Mucosa of rectum (tissue), 2 donors: ENCODE measurements at regions not wholly inside any gene's neighbourhood (a gene's known extent, or its start where the extent isn't known, plus 50 kb on each side); places are given as distances from the start of the nearest gene placed in this dataset.

Experiments used
- H3K27ac ChIP-seq, 2 donors: one replicate each; pipeline ENCODE4 v1.7.0; 2013; ENCODE audit warnings: inconsistent platforms in 2 of 2, low read depth in 2 of 2, low read length in 2 of 2
- H3K27me3 ChIP-seq, 2 donors: one replicate each; pipeline ENCODE4 v1.7.0; 2013; ENCODE audit warnings: low read length in 2 of 2; ENCODE audit not compliant: control insufficient read depth in 2 of 2, insufficient read depth in 2 of 2
- H3K36me3 ChIP-seq, 2 donors: one replicate each; pipeline ENCODE4 v1.7.0; 2013; ENCODE audit warnings: low read length in 2 of 2; ENCODE audit not compliant: control insufficient read depth in 2 of 2, insufficient read depth in 2 of 2
- H3K4me1 ChIP-seq, 2 donors: one replicate each; pipeline ENCODE4 v1.7.0; 2013; ENCODE audit warnings: low read length in 2 of 2, mild to moderate bottlenecking in 1 of 2; ENCODE audit not compliant: control insufficient read depth in 2 of 2, insufficient read depth in 2 of 2
- H3K4me3 ChIP-seq, 2 donors: one replicate each; pipeline ENCODE4 v1.7.0; 2013; ENCODE audit warnings: low read length in 2 of 2
- H3K9ac ChIP-seq, 2 donors: one replicate each; pipeline ENCODE4 v1.7.0; 2013; ENCODE audit warnings: low read length in 2 of 2, low read depth in 1 of 2, mild to moderate bottlenecking in 1 of 2
- H3K9me3 ChIP-seq, 2 donors: one replicate each; pipeline ENCODE4 v1.7.0; 2013; ENCODE audit warnings: low read length in 2 of 2; ENCODE audit not compliant: control insufficient read depth in 2 of 2
- donor health status: healthy.
- donor health status: Normal muscosa, but diverticular disease.

DNA sequence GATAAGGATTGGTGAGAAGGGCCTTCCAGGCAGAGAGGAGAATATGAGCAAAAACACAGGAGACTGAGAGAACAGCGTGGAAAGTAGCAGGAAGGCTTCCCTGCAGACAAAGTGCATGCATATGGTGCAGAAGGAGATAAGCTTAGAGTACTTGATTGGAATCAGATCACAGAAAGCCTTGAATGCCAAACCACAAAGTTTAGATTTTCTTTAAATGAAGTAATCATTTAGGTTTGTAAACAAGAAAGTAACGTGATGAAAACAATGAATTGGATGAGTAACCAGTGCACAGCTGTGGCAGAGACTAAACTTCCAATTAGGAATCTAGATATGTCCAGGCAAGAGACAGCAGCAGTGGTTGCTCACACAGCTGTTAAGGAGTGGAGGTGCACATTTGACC, 83.8 kb upstream of the C1QTNF7 start:
- Histone ChIP-seq H3K27ac (no peak overlapping the region), H3K4me1 (no peaks in the 10 kb centered on the region), H3K9me3 (no peaks in the 10 kb centered on the region), H3K9ac (no peak overlapping the region), H3K36me3 (no peaks in the 10 kb centered on the region), H3K27me3 (no peaks in the 10 kb centered on the region), H3K4me3 (no peak overlapping the region)

DNA sequence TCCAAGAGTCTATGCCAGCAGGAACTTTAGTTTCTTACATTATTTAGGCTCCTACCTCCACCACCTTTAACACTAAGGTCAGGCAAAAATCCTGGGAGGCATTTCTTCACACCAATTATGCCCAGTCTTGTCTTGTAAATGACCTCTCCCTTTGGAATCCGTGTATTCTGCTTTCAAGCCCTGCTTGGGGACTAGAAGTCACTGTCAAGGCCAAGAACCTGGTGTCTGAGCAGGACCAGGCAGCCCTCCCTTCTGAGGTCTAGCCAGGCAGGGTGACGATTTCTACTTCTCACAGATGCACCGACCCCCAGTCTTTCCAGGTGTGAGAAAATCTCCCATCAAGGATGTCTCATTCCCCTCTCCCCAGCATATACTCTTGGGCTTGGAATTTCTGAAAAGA, 82.7 kb upstream of the C1QTNF7 start:
- Histone ChIP-seq H3K9ac (no peak overlapping the region), H3K4me3 (no peak overlapping the region), H3K27me3 (no peaks in the 10 kb centered on the region), H3K9me3 (no peaks in the 10 kb centered on the region), H3K36me3 (no peaks in the 10 kb centered on the region), H3K27ac (no peak overlapping the region), H3K4me1 (no peaks in the 10 kb centered on the region)

DNA sequence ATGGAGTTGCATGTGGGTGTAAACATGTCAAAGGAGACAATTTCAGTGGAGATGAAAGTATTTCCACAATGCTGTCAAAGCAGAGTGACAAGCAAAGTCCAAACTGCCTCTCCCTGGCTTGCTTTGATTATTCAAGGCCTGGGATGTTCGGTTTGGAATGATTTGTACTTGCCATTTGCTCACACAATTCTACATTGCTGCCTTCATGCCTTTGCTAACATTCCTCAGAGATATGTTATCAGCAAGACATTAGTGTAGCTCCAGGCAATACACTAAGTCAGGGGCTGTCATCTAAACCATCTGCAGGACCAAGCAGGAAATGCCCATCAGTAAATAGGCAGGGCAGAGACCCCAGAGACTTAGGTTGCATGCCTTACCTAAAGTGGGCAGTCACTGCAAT, 79.6 kb upstream of the C1QTNF7 start:
- Histone ChIP-seq H3K9me3 (no peaks in the 10 kb centered on the region), H3K36me3 (no peaks in the 10 kb centered on the region), H3K9ac (no peak overlapping the region), H3K4me1 (no peaks in the 10 kb centered on the region), H3K4me3 (no peak overlapping the region), H3K27ac (no peak overlapping the region), H3K27me3 (no peaks in the 10 kb centered on the region)

DNA sequence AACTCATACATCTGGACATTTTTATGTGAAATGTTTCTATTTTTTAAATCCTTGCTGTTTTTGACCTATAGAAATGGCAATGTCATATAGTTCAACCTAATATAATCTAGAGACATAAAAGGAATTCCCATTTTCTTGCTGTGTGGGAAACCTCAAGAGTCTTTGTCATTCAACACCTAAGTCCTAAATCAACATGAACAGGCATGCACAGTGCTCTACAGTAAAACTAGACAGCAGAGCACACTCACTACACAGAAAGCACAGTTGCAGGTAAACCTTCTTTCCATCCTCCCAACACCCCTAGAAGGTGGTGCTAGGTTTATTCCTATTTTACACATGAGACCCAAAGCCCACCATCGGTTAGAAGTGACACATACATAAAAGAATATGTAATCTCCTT, 79.1 kb upstream of the C1QTNF7 start:
- Histone ChIP-seq H3K9ac (no peak overlapping the region), H3K27ac (no peak overlapping the region), H3K36me3 (no peaks in the 10 kb centered on the region), H3K4me1 (no peaks in the 10 kb centered on the region), H3K4me3 (no peak overlapping the region), H3K9me3 (no peaks in the 10 kb centered on the region), H3K27me3 (no peaks in the 10 kb centered on the region)

DNA sequence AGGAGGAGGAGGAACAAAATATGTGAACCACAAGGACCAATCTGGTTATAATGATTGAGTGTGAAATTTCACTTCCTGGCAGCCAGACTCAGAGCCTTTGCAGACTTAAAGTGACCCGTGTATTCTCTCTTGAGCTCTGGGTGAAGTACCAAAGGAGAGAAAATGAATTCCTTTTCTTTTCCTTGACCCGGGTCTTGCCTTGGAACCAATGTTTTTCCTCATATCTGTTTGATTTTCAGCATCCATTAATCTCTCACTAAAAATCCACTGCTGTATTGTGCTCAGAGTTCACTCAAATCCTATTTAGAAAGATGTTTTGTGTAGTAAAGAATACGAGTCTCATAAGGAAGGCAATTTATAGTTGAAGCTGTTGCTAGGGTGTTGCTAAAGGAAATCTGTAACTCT, 78.3 kb upstream of the C1QTNF7 start:
- no peak overlapping the region for H3K9ac ChIP-seq
- no peaks in the 10 kb centered on the region for H3K27me3 ChIP-seq
- no peaks in the 10 kb centered on the region for H3K9me3 ChIP-seq
- H3K4me3 ChIP-seq = no peak overlapping the region
- no peaks in the 10 kb centered on the region for H3K36me3 ChIP-seq
- no peaks in the 10 kb centered on the region for H3K4me1 ChIP-seq
- H3K27ac ChIP-seq = no peak overlapping the region

DNA sequence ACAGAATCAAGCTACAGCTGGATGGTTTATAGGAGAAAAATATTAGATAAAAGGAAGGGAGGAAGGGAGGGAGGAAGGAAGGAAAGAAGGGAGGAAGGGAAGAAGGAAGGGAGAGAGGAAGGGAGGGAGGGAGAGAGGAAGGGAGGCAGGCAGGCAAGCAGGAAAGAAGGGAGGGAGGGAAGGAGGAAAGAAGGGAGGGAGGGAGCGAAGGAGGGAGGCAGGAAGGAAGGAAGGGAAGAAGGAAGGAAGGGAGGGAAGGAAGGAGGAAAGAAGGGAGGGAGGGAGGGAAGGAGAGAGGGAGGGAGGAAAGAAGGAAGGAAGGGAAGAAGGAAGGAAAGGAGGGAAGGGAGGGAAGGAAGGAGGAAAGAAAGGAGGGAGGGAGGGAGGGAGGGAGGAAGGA, 77.9 kb upstream of the C1QTNF7 start:
- Histone ChIP-seq H3K9ac (no peak overlapping the region), H3K9me3 (no peaks in the 10 kb centered on the region), H3K27ac (no peak overlapping the region), H3K4me3 (no peak overlapping the region), H3K4me1 (no peaks in the 10 kb centered on the region), H3K36me3 (no peaks in the 10 kb centered on the region), H3K27me3 (no peaks in the 10 kb centered on the region)

DNA sequence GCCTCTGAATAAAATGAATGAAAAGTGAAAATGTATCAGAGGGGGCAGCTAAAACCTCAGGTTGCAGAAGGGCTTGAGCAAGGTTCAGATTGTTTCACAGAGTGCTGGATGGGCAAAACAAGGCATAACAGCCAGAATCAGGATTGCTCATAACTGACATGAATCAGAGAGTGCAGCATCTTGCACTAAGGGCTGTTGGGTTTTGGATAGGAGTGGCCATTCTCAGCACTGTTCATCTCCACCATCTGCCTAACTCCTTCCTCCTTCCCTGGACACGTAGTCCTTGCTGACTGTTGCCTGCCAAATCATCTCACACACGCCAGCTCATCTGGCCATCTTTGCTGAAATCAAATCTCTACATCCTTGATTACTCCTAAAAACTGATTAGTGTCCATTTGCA, 75.3 kb upstream of the C1QTNF7 start:
- Histone ChIP-seq H3K27ac (no peak overlapping the region), H3K4me3 (no peak overlapping the region), H3K36me3 (no peaks in the 10 kb centered on the region), H3K9me3 (no peaks in the 10 kb centered on the region), H3K4me1 (no peaks in the 10 kb centered on the region), H3K27me3 (no peaks in the 10 kb centered on the region), H3K9ac (no peak overlapping the region)

DNA sequence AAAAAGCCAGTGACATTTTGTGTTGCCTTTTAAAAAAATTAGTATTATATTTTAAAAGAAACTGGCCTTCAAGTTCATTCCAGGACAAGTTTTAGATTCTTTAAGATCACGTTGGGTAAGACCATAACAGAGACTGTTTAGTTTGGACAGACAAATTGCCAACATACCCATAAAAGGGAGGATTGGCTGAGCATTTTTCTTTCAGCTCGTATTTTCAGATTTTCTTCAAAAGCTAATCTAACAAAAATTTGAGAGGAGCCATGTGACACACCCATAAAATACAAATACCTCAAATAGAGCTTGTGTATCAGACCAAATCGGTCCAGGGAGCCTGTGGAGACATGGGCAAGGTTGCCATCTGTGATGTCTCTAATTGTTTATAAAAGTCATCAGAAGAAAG, 74.6 kb upstream of the C1QTNF7 start:
- no peak overlapping the region for H3K27ac ChIP-seq
- no peaks in the 10 kb centered on the region for H3K9me3 ChIP-seq
- no peaks in the 10 kb centered on the region for H3K27me3 ChIP-seq
- H3K9ac ChIP-seq = no peak overlapping the region
- no peaks in the 10 kb centered on the region for H3K4me1 ChIP-seq
- no peak overlapping the region for H3K4me3 ChIP-seq
- H3K36me3 ChIP-seq = no peaks in the 10 kb centered on the region

DNA sequence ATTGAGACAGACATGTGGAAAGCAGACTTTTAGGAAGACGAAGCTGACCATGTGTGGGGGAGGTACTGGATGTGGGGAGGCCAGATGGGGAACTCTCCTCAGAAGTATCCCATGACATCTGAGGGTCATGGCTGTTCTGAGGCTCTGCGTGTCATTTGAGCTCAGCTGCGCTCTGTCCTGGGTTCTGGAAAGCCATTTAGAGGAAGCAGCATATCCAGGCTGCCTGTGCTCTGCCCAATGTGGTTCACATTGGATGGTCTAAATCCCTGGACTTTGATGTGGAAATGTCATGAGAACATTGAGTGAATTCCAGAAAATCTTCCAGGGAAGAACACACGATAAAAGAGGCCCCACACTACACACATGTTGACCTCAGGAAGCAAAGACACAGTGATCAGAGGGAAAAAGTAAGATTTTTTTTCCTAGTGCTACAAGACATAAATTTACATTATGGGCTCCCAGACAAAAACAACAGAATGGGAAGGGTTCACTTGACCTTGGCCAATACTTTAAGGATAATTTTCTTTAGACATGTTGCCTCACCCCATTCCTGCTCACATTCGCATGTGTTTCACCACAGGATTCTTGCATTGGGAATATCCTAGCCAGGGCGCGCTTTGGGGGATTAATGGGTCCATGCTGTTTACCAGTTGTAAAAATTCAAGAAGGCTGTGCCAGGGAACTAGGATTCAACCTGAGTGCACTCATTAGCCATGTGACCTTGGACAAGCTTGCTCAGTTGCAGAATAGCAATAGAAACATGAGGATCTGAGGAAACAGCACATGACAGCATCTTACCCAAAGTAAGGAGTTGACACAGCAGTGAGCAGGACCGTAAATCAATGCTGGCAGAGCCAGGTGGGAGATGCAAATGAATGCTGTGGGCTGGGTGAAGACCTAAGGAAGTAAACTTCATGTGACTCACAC, 73.2 kb upstream of the C1QTNF7 start:
- no peak overlapping the region for H3K4me3 ChIP-seq
- no peak overlapping the region for H3K9ac ChIP-seq
- no peaks in the 10 kb centered on the region for H3K4me1 ChIP-seq
- no peaks in the 10 kb centered on the region for H3K9me3 ChIP-seq
- H3K27me3 ChIP-seq = no peaks in the 10 kb centered on the region
- no peak overlapping the region for H3K27ac ChIP-seq
- H3K36me3 ChIP-seq = no peaks in the 10 kb centered on the region

DNA sequence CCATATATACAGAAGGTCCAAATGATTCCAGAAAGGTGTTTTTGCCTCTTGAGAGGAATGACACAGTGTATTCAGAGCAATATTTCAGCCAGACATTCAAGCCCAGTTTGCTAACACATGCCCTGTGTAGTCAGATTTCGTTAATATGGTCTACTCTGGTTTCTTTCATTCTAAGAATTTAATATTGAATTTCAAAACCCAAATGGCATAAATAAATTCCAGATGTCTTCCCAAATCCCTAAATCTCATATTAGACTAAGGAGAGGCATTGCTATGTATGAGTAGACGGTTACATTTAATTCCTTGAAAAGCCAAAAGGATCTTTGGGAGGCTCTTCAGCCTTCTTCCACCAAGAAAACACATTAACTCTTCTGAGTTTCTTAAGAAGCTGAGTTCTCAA, 66.3 kb upstream of the C1QTNF7 start:
- Histone ChIP-seq H3K36me3 (no peaks in the 10 kb centered on the region), H3K27me3 (no peaks in the 10 kb centered on the region), H3K4me1 (no peaks in the 10 kb centered on the region), H3K4me3 (no peak overlapping the region), H3K9me3 (no peaks in the 10 kb centered on the region), H3K27ac (no peak overlapping the region), H3K9ac (no peak overlapping the region)
